Natural killer cell (primary cell): ENCODE measurements at regions not wholly inside any gene's neighbourhood (a gene's known extent, or its start where the extent isn't known, plus 50 kb on each side); places are given as distances from the start of the nearest gene placed in this dataset.

ENCODE experiments used
- ATAC-seq, 3 donors: fragments of 150-1000 bp in 2 of 3; fragments of 200-7000 bp in 1 of 3; cut with Tn5 transposase; 1 replicate in 1 of 3; 2 replicates in 2 of 3; pipeline ENCODE4 v1.10.0; 2021; ENCODE audit warnings: mild to moderate bottlenecking in 2 of 3, moderate library complexity in 2 of 3
- DNase-seq, 2 donors: peaks; one replicate each; pipeline versions ENCODE4 v3.0.0 to v3.0.0-alpha.2; 2013 to 2021; ENCODE audit warnings: mixed read lengths in 1 of 2
- H3K27ac ChIP-seq: one replicate; pipeline ENCODE4 v1.5.1; 2013; ENCODE audit warnings: mild to moderate bottlenecking, low read length
- H3K27me3 ChIP-seq: one replicate; pipeline ENCODE4 v1.6.1; 2013; ENCODE audit warnings: low read length; ENCODE audit not compliant: control insufficient read depth, insufficient read depth
- H3K36me3 ChIP-seq: one replicate; pipeline ENCODE4 v1.6.1; 2013; ENCODE audit warnings: low read length; ENCODE audit not compliant: control insufficient read depth, insufficient read depth
- H3K4me1 ChIP-seq: one replicate; pipeline ENCODE4 v1.6.1; 2013; ENCODE audit warnings: low read length; ENCODE audit not compliant: control insufficient read depth, insufficient read depth
- H3K4me3 ChIP-seq: one replicate; pipeline ENCODE4 v1.5.1; 2013; ENCODE audit warnings: low read length
- H3K9me3 ChIP-seq: one replicate; pipeline ENCODE4 v1.6.1; 2013; ENCODE audit warnings: low read length; ENCODE audit not compliant: control insufficient read depth, insufficient read depth
- H3K27ac Mint-ChIP-seq, 2 donors: one replicate each; pipeline ENCODE4 v1.8.0; 2022; ENCODE audit warnings: mild to moderate bottlenecking in 2 of 2, mixed read lengths in 2 of 2, moderate library complexity in 1 of 2
- H3K27me3 Mint-ChIP-seq, 2 donors: one replicate each; pipeline ENCODE4 v1.8.0; 2022; ENCODE audit warnings: low read depth in 2 of 2, mixed read lengths in 2 of 2
- H3K36me3 Mint-ChIP-seq: one replicate; pipeline ENCODE4 v1.8.0; 2022; ENCODE audit warnings: mixed read lengths
- H3K4me1 Mint-ChIP-seq, 2 donors: one replicate each; pipeline ENCODE4 v1.8.0; 2022; ENCODE audit warnings: mixed read lengths in 2 of 2
- H3K4me3 Mint-ChIP-seq: one replicate; pipeline ENCODE4 v1.8.0; 2022; ENCODE audit warnings: mild to moderate bottlenecking, moderate library complexity, mixed read lengths
- H3K9me3 Mint-ChIP-seq, 2 donors: one replicate each; pipeline ENCODE4 v1.8.0; 2022; ENCODE audit warnings: mixed read lengths in 2 of 2
- CTCF ChIP-seq: fragments of 200-600 bp; IDR thresholded peaks from one replicate; pipeline ENCODE4 v1.8.0; 2022; ENCODE audit warnings: antibody characterized with exemption
- WGBS: methylation state at CpG from one replicate; pipeline ENCODE4 v1.1.7; 2013; ENCODE audit warnings: missing lambda C conversion rate; ENCODE audit not compliant: insufficient coverage; 5-methylcytosine and 5-hydroxymethylcytosine counted together
- intact Hi-C: fragments of 100-400 bp; cut with micrococcal nuclease; formaldehyde crosslinking; loops from one replicate; pipeline ENCODE4 v1.14.2; 2022

- no peaks in the 10 kb centered on the region for H3K4me1 ChIP-seq
- H3K27me3 Mint-ChIP-seq = no peaks in the 10 kb centered on the region
- peaks cover 7 to 8% of the 10 kb centered on the region in 2 donors for H3K4me1 Mint-ChIP-seq
- H3K9me3 ChIP-seq = no peaks in the 10 kb centered on the region
- TF ChIP-seq CTCF = no peak
- no peaks in the 10 kb centered on the region for H3K36me3 ChIP-seq
- H3K27ac Mint-ChIP-seq = no peak overlapping the region
- H3K27ac ChIP-seq = no peak overlapping the region
- H3K27me3 ChIP-seq = no peaks in the 10 kb centered on the region
- WGBS = 88% methylated on average over 9 of the region's 9 CpGs
- H3K4me3 Mint-ChIP-seq = no peak overlapping the region
- DNase-seq = no peak
- no peak overlapping the region for H3K4me3 ChIP-seq
- H3K36me3 Mint-ChIP-seq = no peaks in the 10 kb centered on the region
- intact Hi-C loops = no loop called here
- no peak for ATAC-seq
- H3K9me3 Mint-ChIP-seq = no peaks in the 10 kb centered on the region
Observed at GRCh38 chr6:43990275-43990626, 137.0 kb downstream of the MRPL14 start.

GRCh38 chr6:43989581-43990146, 137.6 kb downstream of the MRPL14 start:
- Mint-ChIP-seq H3K4me3 (no peak overlapping the region), H3K27me3 (no peaks in the 10 kb centered on the region), H3K36me3 (no peaks in the 10 kb centered on the region), H3K27ac (no peak overlapping the region), H3K9me3 (no peaks in the 10 kb centered on the region), H3K4me1 (peaks cover 7 to 8% of the 10 kb centered on the region in 2 donors)
- no peak for DNase-seq
- WGBS = 86% methylated on average over 10 of the region's 10 CpGs
- Histone ChIP-seq H3K4me1 (no peaks in the 10 kb centered on the region), H3K4me3 (no peak overlapping the region), H3K27me3 (no peaks in the 10 kb centered on the region), H3K36me3 (no peaks in the 10 kb centered on the region), H3K9me3 (no peaks in the 10 kb centered on the region), H3K27ac (no peak overlapping the region)
- no peak for TF ChIP-seq CTCF
- intact Hi-C loops = no loop called here
- no peak for ATAC-seq

GRCh38 chr6:43988801-43989200, 138.5 kb downstream of the MRPL14 start:
- ATAC-seq (no peak), DNase-seq (no peak)
- H3K27ac ChIP-seq = no peak overlapping the region
- Mint-ChIP-seq H3K4me3 (no peak overlapping the region), H3K36me3 (no peaks in the 10 kb centered on the region), H3K4me1 (peaks cover 7 to 8% of the 10 kb centered on the region in 2 donors), H3K9me3 (no peaks in the 10 kb centered on the region), H3K27me3 (peaks cover 0 to 6% of the 10 kb centered on the region in 2 donors), H3K27ac (no peak overlapping the region)
- no peak for TF ChIP-seq CTCF
- no peak overlapping the region for H3K4me3 ChIP-seq
- H3K36me3 ChIP-seq = no peaks in the 10 kb centered on the region
- H3K4me1 ChIP-seq = no peaks in the 10 kb centered on the region
- intact Hi-C loops = no loop called here
- no peaks in the 10 kb centered on the region for H3K27me3 ChIP-seq
- no peaks in the 10 kb centered on the region for H3K9me3 ChIP-seq
- WGBS = 89% methylated on average over 3 of the region's 3 CpGs

GRCh38 chr6:43987838-43988439, 139.3 kb downstream of the MRPL14 start:
- Histone ChIP-seq H3K4me3 (no peak overlapping the region), H3K9me3 (no peaks in the 10 kb centered on the region), H3K27ac (no peak overlapping the region), H3K27me3 (no peaks in the 10 kb centered on the region), H3K36me3 (no peaks in the 10 kb centered on the region), H3K4me1 (no peaks in the 10 kb centered on the region)
- H3K27me3 Mint-ChIP-seq = peaks cover 0 to 6% of the 10 kb centered on the region in 2 donors
- no peak overlapping the region for H3K27ac Mint-ChIP-seq
- H3K4me3 Mint-ChIP-seq = no peak overlapping the region
- intact Hi-C loops = no loop called here
- no peak for ATAC-seq
- H3K9me3 Mint-ChIP-seq = no peaks in the 10 kb centered on the region
- H3K36me3 Mint-ChIP-seq = no peaks in the 10 kb centered on the region
- DNase-seq = no peak
- peaks cover 7 to 8% of the 10 kb centered on the region in 2 donors for H3K4me1 Mint-ChIP-seq
- no peak for TF ChIP-seq CTCF
- WGBS = 83% methylated on average over 7 of the region's 7 CpGs
